Pons (tissue), 1 donor: ENCODE measurements at regions not wholly inside any gene's neighbourhood (a gene's known extent, or its start where the extent isn't known, plus 50 kb on each side); places are given as distances from the start of the nearest gene placed in this dataset.
"Not testable (repeated sequence)": the region's sequence is repeated elsewhere in the genome, so short reads cannot be mapped to it uniquely, and the experiment has no call there.

Source experiments
- DNase-seq: peaks from one replicate; pipeline ENCODE4 v3.0.0-alpha.2; 2016; ENCODE audit warnings: low spot score

GRCh38 chr7:121620953-121621606 lies 225.0 kb upstream of the FAM3C start:
- no peak for DNase-seq

- DNase-seq = peak; percentile 13
These were observed 224.1 kb upstream of the FAM3C start for GRCh38 chr7:121620206-121620605.

GRCh38 chr7:121618182-121618581 lies 222.1 kb upstream of the FAM3C start:
- no peak for DNase-seq

GRCh38 chr7:121610243-121610642 lies 214.1 kb upstream of the FAM3C start:
- no peak for DNase-seq

GRCh38 chr7:121609208-121609607 lies 213.1 kb upstream of the FAM3C start:
- no peak for DNase-seq

- DNase-seq = no peak
These were observed 212.7 kb upstream of the FAM3C start for GRCh38 chr7:121608785-121609184.

- not testable (repeated sequence) for DNase-seq
These were observed 212.1 kb upstream of the FAM3C start for GRCh38 chr7:121608183-121608582.

GRCh38 chr7:121605317-121605680 lies 209.2 kb upstream of the FAM3C start:
- no peak for DNase-seq

GRCh38 chr7:121604627-121605316 lies 208.7 kb upstream of the FAM3C start:
- no peak for DNase-seq

GRCh38 chr7:121603886-121604285 lies 207.8 kb upstream of the FAM3C start:
- DNase-seq = no peak

- no peak for DNase-seq
These were observed 203.8 kb upstream of the FAM3C start for GRCh38 chr7:121599887-121600286.

GRCh38 chr7:121595758-121596696 lies 199.9 kb upstream of the FAM3C start:
- DNase-seq = no peak

- no peak for DNase-seq
These were observed 195.8 kb upstream of the FAM3C start for GRCh38 chr7:121591926-121592325.

- DNase-seq = no peak
These were observed 191.3 kb upstream of the FAM3C start for GRCh38 chr7:121587435-121587834.

- no peak for DNase-seq
These were observed 186.2 kb upstream of the FAM3C start for GRCh38 chr7:121582258-121582657.

GRCh38 chr7:121579639-121580038 lies 183.5 kb upstream of the FAM3C start:
- no peak for DNase-seq

GRCh38 chr7:121578669-121579068 lies 182.6 kb upstream of the FAM3C start:
- no peak for DNase-seq

GRCh38 chr7:121576148-121576917 lies 180.2 kb upstream of the FAM3C start:
- DNase-seq = peak; percentile 16

GRCh38 chr7:121575194-121575765 lies 179.2 kb upstream of the FAM3C start:
- no peak for DNase-seq

GRCh38 chr7:121574109-121574508 lies 178.0 kb upstream of the FAM3C start:
- DNase-seq = peak; percentile 18

GRCh38 chr7:121572615-121573014 lies 176.5 kb upstream of the FAM3C start:
- no peak for DNase-seq

GRCh38 chr7:121570365-121570764 lies 174.3 kb upstream of the FAM3C start:
- DNase-seq = no peak
